ENCODE measurements at regions not wholly inside any gene's neighbourhood (a gene's known extent, or its start where the extent isn't known, plus 50 kb on each side); places are given as distances from the start of the nearest gene placed in this dataset.

DNA sequence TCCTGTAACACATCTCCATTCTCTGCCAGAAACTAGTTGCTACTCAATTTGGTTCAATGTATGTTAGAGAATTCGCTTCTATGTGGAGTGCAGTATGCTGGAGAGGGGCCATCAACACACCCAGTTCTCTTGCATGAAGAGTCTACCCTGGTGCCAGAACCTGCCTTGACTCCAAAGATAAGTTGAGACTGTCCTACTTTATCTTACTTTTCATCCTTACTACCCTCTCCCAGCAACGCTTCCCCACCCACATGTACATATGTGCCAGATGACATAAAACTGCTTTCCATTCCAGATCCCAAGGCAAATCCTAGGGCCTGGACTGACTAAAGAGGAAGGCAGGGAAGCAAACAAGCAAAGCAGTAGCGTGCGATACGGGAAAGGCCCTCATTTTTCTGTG, 442.6 kb upstream of the THRB start:
- DNase-seq (ENCODE audit: low read depth): no peak

DNA sequence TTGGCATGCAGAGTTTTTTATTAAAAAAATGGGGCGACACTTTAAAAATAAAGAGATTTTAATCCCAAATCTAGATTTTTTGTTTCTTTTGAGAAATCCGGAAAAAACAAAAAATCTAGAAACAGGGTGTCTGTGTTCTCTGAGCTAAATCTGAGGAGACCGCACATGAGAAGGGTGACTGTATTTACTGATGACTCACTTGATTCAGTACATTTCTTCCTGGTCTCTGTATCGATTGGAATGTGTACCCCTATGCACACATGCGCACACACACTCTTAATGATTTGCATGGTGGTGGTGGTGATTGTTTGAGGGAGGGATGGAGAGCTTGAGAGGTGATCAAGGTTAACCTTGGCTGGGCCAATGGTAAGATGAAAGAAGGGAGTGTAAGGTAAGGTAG, 443.1 kb upstream of the THRB start:
- DNase-seq (ENCODE audit: low read depth): no peak

DNA sequence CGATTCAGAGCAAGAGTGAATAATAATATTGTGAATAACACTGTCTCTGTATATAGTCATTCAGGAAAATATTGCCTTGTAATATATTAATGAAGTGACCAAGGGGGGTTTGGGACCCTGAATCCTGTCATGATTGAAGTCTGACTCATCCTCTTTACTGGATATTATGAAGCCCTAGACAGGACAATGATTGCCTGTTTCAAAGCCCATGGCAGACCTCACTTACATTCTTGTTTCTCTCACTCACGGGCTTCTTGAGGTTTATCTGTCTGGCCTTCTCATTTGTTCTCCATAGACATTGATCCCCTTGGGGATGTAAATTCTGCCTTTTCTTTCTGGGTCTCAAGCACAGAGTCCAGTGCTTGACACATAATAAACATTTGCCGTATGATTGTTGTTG, 449.3 kb upstream of the THRB start:
- no peak for DNase-seq (ENCODE audit: low read depth)

DNA sequence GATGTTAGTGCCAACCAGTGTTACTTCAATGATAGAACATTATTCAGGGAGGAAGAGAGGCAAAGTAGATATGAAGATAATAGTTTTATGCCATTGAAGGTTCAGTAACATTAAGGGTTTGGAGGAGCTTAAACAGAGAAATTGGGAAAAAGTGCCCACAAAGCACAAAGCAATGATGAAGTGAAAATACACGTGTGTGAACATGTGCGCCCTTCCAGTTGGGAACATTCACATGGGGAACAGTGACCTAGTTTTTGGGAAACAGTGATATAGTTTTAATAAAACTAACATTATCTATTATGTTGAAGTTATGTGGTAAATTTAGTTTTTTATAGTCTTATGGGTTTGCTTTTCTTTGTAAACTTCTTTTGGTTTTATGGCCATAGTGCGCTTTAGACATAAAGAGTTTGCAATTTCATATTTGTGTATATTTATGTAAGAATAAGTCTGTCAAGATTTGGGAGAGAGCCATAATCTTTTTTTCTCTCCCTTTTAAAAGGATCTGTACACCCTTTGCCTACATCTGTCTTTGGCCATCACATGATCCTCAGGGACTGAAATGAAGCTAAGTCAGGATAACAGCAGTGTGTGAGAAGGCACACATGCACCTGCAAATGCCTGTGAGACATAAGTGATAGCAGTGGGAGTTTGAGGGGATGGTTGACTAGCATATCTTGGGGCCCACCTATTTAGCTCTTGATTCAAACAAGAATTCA, 450.3 kb upstream of the THRB start:
- no peak for DNase-seq (ENCODE audit: low read depth)

DNA sequence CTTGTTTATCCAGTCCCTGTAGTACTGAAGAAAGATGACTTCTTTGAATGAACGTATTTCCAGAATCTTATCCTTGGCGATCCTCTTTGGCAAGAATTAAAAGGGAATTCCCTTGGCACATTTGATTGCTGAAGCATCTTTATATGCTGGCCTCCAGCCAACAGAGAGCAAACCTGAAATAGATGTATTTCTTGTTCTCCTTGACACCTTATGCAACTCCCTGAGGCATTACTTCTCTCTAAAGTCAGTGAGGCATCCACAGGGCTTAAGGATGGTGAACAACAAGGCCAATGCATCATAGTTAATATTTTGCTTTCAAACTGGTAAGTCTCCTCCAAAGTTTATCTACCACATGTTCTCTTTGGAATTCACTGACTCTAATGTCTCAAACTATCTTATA, 450.9 kb upstream of the THRB start:
- no peak for DNase-seq (ENCODE audit: low read depth)

DNA sequence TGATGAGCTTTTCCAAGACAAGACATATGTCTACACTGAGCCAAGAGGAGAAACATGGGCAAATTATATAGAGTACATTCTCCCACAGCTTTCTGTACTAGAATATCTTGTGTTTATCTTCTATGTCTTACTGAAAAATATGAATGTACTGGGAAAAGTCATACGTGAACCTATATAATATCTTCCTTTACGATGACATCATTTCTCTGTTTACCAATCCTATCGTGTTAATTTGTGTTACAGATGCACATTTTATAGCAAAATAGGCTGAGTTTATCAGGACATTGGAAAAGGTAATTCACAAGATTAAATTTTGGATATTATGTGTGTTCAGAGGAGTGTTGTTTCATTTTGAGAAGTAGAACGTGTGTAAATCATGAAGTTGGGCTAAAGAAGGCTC, 452.5 kb upstream of the THRB start:
- DNase-seq (ENCODE audit: low read depth): no peak

DNA sequence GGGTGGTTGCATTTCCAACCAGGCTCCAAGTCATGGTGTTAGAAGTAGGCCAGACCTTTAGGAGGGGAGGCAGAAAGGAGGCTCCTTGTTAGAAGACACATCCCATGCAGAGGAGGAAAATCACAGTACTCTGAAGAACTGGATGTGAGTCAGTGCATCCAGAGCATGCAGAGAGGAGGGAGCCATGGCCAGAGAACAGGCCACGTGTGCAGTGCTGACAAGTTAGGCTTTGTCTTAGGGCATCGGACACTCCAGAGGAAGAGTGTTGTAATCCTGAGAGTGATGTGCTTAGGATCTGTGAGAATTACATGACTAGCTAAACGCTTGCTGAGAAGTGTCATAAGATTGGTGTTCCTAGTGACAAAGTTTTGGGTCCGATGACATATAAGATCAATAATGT, 456.5 kb upstream of the THRB start:
- no peak for DNase-seq (ENCODE audit: low read depth)

DNA sequence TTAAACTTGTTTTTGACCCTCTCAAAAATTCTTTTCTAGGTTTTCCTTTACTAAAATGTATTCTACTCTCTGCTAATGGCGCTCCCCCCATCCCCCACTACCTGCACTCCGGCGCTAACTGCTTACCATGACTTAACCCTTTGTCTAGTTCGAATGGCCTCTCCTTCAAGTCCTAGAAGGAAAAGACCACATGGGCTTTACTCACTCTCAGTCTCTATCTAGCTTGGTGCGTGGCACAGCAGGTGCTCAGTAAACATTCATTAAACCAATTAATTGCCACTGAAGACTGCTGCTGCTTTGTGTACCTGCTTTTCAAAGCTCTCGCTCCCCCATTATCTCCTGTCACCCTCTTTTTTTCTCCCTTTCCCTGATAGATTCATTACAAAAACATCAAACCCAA, 457.7 kb upstream of the THRB start:
- no peak for DNase-seq (ENCODE audit: low read depth)

DNA sequence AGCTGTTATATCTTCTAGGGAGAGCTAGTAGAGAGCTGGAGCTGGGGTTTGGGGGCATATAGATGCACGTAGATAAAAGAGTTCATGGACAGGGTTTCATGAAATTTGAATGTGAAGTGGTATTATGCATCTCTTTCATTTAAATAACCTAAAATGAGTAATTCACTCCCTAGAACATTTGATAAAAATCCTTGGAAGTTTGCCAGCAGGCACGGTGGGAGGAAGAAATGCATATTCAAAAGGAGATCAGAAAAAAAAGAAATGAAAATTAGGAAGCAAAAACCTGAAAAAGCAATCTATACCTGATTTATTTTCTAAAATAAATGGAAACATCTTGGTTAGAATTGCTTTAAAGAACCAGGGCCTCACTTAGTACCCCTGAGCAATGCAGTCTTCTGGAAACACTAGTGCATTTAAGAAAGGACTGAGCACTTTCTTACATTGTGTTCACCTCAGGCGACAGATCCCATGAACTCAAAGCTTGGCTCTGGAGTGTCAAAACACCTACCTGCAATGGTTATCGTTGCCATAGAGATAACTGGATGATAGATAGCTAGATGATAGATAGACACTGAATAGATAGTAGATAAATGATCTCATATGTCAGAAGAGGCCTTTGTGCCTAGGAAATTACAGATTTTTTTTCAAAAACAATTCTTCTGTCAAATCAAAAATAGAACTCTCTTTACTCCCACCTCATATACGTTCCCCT, 458.6 kb upstream of the THRB start:
- DNase-seq (ENCODE audit: low read depth): no peak

DNA sequence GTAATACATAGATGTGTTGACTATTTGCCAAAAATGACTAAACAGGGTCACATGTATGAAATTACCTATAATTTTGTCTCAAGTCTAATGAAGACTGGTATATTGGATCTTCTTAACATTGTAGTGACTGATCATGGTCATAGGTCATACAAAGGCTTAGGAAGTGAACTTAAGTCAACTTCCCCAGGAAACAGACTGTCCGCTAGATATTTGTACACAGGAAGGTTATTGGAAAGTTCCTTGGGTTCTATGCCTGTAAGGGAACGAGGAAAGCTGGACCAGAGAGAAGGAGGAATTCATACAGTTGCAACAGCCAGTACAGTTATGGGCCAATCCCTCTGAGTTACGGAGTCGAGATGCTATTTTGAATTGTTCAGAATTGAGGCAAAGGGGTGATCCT, 462.0 kb upstream of the THRB start:
- no peak for DNase-seq (ENCODE audit: low read depth)

DNA sequence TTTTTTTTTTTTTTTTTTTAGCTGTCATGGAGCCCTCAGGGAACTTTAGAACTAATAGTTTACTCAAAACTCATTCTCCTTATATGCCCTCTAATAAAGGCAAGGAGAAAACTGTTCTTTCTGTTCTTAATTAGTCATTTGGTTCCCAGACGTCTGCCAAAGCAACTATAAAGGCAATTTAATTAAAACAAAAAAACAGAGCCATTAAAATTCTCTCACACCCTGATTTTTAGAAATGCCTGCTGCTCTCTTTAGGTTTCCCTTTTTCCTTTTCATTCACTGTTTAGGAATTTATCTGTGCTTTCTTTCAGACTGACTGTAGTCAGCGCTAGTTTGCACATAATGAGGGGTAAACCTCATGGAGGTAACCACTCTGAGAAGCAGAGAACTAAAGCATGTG, 463.6 kb upstream of the THRB start:
- DNase-seq (ENCODE audit: low read depth): no peak

DNA sequence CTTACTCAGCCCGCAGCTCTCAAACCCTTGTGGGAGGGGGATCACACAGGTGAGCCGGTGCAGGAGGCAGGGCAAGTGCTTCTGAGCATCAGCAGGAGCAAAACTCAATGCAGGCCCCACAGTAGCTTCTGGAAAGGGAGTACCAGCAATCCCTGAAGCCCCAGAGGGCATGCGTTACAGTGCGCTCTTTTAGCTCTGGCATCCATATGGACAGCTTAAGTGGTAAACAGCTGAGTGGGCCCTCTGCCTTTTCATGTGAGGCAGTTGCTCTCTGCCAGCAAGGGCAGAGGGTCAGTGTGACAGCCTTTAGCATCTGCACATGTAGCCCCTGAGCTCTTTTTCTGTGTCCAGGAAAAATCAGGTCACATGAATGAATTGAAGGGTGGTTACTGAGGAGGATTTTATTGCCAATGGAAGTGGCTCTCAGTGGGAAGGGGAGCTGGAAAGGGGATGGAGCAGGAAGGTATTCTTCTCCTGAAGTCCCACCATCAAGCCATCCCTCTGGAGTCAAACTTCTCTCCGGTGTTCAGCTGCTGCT, 464.3 kb upstream of the THRB start:
- DNase-seq (ENCODE audit: low read depth): no peak

DNA sequence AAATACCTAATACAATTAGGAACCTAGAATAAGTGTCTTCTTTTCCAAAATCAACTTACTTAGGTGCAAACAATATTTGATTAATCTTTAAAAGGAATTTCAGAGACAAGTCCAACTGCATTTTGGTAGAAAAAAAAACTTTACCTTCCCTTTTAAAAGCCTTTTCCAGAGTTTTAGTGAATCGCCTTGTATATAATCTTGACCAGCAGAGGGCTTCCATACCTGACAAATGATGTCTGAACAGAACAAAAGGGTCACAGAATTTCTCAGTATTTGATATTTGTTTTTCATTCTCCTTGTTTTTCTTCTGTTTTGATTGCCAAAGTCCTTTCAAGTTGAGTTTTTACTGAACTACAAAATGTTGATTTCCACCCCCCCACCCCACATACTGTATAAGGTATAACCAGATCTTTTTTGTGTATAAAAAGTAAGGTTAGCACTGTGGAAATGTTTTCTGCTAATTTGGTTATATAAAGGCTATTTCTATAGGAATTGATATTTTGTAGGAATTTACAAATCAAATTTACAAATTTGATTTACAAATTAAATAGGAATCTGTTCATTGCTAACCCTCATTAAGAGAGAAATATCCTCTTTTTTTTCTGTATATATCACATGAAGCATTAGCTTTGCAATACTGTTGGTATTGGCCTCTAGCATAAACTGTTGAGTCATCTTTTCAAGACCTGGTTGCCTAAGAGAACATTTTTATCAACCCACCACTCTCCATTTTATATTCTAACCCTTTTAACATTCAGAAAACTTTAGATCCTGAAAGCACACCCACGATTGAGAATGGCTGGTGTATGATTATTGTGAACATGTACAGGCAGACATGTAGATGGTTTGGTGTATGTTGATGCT, 464.1 kb upstream of the RARB start:
- DNase-seq (ENCODE audit: low read depth): no peak

DNA sequence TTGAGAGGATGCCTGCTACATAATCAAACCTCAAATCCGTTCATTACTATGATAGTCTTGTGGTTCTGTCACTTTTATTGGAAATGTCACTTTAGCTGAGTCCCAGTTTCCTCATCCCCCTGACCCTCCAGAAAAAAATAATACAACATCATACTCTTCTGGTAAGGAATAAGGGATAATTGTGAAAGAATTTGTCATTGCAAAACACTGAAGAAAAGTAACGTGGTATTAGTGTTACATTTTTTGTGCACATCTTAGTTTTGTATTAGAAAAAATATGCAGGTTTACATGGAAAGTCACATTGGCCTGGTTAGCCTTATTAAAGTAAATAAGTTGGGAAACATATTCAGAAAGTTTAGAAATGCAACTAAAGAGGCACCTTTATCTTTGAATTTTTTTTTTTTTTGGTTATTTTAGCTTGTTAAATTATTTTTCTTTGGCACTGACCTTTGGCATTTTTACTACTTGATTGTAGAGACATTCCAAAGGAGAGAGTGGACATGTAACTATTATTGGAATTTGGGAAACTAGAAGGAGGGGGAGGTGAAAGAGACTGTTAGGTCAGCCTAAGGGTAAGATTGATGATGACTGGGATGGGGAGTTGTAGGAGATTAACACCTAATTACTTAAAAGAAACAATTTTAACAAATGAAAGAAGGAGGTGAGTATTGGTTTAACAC, 462.2 kb upstream of the RARB start:
- no peak for DNase-seq (ENCODE audit: low read depth)

DNA sequence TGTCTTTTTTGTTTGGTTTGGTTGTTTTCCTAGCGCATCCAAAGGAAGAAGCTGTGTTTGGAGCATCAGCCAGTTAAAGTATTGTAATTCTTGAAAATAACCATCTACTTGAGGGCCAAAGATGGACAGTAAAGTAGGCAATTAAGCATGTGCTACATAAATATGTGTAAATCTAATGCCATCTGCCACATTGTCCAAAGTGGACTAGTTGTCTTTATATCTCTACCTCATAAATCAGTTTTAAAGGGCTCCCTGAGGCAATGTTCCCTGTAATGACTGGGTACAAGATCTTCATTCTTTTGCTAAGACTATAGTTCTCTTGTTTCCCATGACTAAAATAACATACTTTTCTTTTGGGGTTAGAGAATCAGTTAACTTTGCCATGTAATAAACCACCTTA, 460.0 kb upstream of the RARB start:
- DNase-seq (ENCODE audit: low read depth): no peak

DNA sequence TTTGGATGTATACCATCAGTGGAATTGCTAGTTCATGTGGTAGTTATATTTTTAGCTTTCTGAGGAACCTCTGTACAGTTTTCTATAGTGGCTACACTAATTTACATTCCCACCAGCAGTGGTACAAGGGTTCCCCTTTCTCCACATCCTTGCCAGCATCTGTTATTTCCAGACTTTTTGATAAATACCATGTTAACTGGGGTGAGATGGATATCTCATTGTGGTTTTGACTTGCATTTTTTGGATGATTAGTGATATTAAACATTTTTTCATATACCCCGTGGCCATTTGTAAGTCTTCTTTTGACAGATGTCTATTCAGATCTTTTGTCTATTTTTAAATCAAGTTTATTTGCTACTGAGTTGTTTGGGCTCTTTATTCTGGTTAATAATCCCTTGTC, 455.6 kb upstream of the RARB start:
- DNase-seq (ENCODE audit: low read depth): no peak

DNA sequence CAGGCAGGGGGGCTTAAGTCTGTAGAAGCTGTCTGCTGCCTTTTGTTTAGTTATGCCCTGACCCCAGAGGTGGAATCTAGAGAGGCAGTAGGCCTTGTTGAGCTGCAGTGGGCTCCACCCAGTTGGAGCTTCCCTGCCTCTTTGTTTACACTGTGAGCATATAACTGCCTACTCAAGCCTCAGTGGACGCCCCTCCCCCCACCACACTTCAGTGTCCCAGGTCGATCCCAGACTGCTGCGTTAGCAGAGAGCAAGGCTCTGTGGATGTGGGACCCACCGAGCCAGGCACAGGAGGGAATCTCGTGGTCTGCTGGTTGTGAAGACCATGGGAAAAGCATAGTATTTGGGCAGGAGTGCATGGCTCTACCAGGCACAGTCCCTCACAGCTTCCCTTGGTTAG, 446.8 kb upstream of the RARB start:
- DNase-seq (ENCODE audit: low read depth): no peak

DNA sequence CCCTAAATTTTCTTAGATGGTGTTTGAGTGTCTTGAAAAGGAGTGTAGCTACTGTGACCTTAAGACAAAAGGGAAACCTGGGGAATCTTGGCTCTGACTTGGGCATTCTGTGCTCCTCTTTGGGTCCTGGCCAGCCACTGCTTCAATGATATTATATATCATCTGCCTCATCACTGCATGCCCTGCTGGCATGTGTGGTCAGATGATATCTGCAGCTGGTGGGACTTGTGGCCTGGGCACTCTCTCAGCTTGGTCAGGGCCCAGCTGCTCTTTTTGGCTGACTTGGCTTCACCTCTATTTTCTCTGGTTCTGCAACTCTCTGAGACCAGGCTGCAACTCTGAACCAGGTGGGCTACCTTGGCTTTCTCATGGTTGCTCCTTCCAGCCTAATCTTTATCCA, 446.1 kb upstream of the RARB start:
- DNase-seq (ENCODE audit: low read depth): no peak

DNA sequence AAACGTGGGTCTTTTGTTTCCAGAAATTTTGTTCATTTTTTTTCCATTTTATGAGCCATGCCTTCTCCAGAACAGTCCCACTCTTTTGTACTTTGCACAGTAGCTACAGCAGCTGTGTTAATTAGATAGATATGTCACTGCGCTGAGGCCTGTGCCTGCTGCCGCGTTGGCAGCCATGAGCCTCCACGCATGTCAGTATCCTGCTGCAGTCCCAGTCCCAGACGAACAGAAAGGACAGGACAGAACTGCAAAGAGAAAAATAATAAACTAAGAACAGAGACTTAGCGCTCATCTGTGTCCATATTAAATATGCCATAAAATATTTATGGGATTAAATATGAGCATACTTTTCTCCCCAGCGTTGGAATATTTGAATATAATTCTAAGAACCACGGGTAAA, 442.4 kb upstream of the RARB start:
- DNase-seq (ENCODE audit: low read depth): no peak

DNA sequence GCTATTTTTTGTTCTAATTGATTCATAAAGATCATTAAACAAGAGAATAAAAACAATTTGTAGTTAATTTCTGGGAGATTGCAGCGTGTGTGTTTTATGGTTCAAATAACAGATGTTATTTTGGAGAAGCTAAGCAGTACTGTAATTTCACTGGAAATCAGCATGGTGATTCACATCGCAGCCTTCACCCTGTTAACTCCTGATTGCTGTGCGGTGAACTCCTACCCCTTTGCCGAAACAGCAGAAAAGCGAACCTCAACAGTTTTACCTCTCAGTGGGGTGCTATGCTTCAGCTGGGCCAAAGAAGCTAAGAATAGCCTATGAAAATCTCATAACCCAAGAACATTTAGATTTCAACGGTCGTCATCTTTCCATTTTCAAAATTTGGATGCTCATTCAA, 441.5 kb upstream of the RARB start:
- DNase-seq (ENCODE audit: low read depth): no peak

DNA sequence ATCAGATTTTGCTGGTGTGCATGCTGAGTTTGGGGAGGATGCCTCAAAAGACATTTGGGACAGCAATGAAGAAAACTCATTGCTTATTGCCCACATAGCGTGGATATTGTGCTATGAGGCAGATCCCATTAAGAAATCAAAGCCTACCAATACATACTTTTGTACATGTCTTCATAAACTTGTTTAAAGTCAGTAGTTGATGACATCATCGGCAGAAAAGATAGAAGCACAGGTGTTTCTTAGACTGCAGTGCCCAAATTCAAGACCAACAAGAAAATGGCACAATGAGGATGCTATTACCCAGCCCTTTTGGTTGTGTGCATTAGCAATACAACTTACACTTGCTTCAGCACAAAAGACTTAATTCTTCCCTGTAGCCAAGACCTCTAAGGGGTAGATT, 428.7 kb upstream of the RARB start:
- no peak for DNase-seq (ENCODE audit: low read depth)

DNA sequence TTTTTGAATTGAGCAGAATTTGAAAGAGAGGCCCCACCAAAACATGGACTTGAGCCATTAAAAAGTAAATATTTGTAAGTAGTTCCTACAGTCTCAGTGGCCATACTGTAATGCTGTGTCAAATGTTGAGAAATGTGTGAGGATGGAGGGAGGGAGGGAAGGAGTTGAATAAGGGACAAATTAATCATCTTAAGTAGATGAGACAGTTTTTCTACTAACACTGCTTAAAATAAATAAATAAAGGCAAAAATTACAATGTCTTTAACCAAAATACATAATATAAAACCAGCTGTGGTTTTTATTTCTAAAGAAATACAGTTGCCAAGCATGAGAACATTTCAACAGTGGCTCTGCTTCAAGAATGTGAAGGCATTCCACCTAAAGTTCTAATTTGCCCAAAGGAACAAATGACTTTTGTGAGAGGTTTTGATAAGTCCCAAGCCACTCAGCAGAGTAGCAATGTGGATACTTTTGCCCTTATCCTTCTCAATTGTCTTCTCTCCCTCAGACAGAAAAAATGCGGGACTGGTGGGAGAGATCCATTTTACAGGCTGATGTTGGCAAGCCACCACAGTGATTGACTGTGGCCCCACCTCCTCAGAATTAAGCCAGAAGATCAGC, 427.0 kb upstream of the RARB start:
- no peak for DNase-seq (ENCODE audit: low read depth)

Measured in stimulated activated CD8-positive, alpha-beta memory T cell treated with anti-CD3 and anti-CD28 coated beads, Interleukin-12 subunit alpha, Interleukin-12 subunit beta, amount 100 ng/mL, for 1 hour (primary cell).